ENCODE measurements at regions not wholly inside any gene's neighbourhood (a gene's known extent, or its start where the extent isn't known, plus 50 kb on each side); places are given as distances from the start of the nearest gene placed in this dataset.

DNA sequence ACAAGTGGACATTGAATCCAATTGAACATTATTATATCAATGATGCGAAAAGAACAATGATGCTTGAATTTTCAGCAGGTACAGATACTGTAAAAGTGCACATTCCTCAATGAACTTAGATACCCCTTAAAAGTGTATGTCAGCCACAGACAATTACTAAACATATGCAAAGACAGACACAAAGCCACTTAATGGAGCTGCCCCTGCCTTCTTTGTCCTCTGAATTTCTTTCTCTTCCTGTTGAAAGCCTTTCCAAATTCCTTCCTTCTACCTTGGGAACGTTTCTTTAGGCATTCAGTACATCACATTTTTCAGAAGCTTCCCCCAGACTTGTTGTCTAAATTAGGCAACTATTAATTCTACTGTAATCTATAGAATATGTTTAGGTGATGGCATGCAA lies 706.8 kb upstream of the MBL2 start:
- H3K4me3 ChIP-seq (ENCODE audit: low read depth, low read length), result no peak overlapping the region
- H3K27me3 ChIP-seq (replicated peaks; ENCODE audit: control insufficient read depth, insufficient read depth, low read length), result no peaks in the 10 kb centered on the region
- intact Hi-C loops (cut with micrococcal nuclease; ENCODE audit: unreplicated experiment), result no loop called here
- DNase-seq, result no peak
- no peaks in the 10 kb centered on the region for H3K36me3 Mint-ChIP-seq (ENCODE audit: insufficient read depth, unreplicated experiment)
- H3K36me3 ChIP-seq (ENCODE audit: control insufficient read depth, insufficient read depth, low read length), result no peaks in the 10 kb centered on the region
- no TSS peak for BruUV-seq (replicated peaks)
- ChIA-PET POLR2A (no interaction called here), CTCF (no interaction called here)
- H3K4me1 ChIP-seq, result peaks cover 8% of the 10 kb centered on the region
- H3K9me3 Mint-ChIP-seq (ENCODE audit: unreplicated experiment), result peaks cover 5% of the 10 kb centered on the region
- no peak overlapping the region for H3K27ac Mint-ChIP-seq (ENCODE audit: unreplicated experiment)
- H3K9me3 ChIP-seq, result peaks cover 1% of the 10 kb centered on the region
- no peaks in the 10 kb centered on the region for H3K27me3 Mint-ChIP-seq (ENCODE audit: insufficient read depth, unreplicated experiment)
- no peak overlapping the region for H3K4me3 Mint-ChIP-seq (ENCODE audit: unreplicated experiment)
- H3K4me1 Mint-ChIP-seq (ENCODE audit: low read depth, unreplicated experiment), result peaks cover 9% of the 10 kb centered on the region
- TF ChIP-seq CTCF (IDR thresholded peaks at IDR 0.05; ENCODE audit: insufficient read depth in 1 of 2, low read depth in 1 of 2, low read length in 1 of 2, severe bottlenecking in 1 of 2, unreplicated experiment in 1 of 2), result no peak

- POLR2A ChIA-PET, result no interaction called here
- H3K27ac Mint-ChIP-seq (ENCODE audit: unreplicated experiment), result no peak overlapping the region
- H3K36me3 Mint-ChIP-seq (ENCODE audit: insufficient read depth, unreplicated experiment), result no peaks in the 10 kb centered on the region
- H3K27me3 Mint-ChIP-seq (ENCODE audit: insufficient read depth, unreplicated experiment), result no peaks in the 10 kb centered on the region
- Histone ChIP-seq H3K36me3 (ENCODE audit: control insufficient read depth, insufficient read depth, low read length) (no peaks in the 10 kb centered on the region), H3K4me1 (peaks cover 8% of the 10 kb centered on the region), H3K27me3 (replicated peaks; ENCODE audit: control insufficient read depth, insufficient read depth, low read length) (no peaks in the 10 kb centered on the region), H3K9me3 (no peaks in the 10 kb centered on the region; the same call in 1 of the 2 replicates), H3K4me3 (ENCODE audit: low read depth, low read length) (no peak overlapping the region)
- CTCF ChIA-PET, result no interaction called here
- H3K4me3 Mint-ChIP-seq (ENCODE audit: unreplicated experiment), result no peak overlapping the region
- peaks cover 9% of the 10 kb centered on the region for H3K4me1 Mint-ChIP-seq (ENCODE audit: low read depth, unreplicated experiment)
- no TSS peak for BruUV-seq (replicated peaks)
- H3K9me3 Mint-ChIP-seq (ENCODE audit: unreplicated experiment), result no peaks in the 10 kb centered on the region
- intact Hi-C loops (cut with micrococcal nuclease; ENCODE audit: unreplicated experiment), result no loop called here
- peak in 1 of 2 experiments; percentile 19 for DNase-seq
- TF ChIP-seq CTCF (IDR thresholded peaks at IDR 0.05; ENCODE audit: insufficient read depth in 1 of 2, low read depth in 1 of 2, low read length in 1 of 2, severe bottlenecking in 1 of 2, unreplicated experiment in 1 of 2), result no peak
Observed at GRCh38 chr10:53477313-53477675, 704.7 kb upstream of the MBL2 start.

DNA sequence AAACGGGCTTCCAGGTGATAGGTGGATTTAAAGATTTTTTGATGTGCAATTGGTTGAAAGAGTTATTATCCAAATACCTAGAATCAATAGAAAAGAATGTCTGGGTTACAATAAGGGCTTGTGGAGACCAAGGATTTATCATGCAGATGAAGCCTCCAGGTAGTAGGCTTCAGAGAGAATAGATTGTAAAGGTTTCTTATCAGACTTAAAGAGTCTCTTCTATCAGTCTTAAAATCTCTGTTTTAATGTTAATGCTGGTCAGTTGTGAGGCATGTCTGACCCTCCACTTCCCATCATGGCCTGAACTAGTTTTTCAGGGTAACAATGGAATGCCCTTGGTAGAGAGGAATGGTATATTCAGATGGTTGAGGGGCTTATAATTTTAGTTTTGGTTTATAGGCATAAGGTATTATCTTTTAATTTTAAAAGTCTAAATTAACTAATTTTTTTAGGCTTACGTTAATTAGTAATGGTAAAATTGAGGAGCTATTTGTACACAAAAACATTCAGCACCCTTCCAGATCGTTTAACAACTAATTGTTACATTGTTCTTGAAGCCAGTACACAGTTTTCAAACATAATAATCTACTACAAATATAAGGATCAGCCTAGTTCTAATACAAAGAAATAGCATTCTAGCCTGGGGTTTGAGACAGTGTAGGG lies 704.2 kb upstream of the MBL2 start:
- CTCF ChIA-PET, result no interaction called here
- Histone ChIP-seq H3K4me3 (ENCODE audit: low read depth, low read length) (no peak overlapping the region), H3K9me3 (no peaks in the 10 kb centered on the region; the same call in 1 of the 2 replicates), H3K36me3 (ENCODE audit: control insufficient read depth, insufficient read depth, low read length) (no peaks in the 10 kb centered on the region), H3K4me1 (peaks cover 8% of the 10 kb centered on the region), H3K27me3 (replicated peaks; ENCODE audit: control insufficient read depth, insufficient read depth, low read length) (no peaks in the 10 kb centered on the region)
- no peaks in the 10 kb centered on the region for H3K36me3 Mint-ChIP-seq (ENCODE audit: insufficient read depth, unreplicated experiment)
- no peaks in the 10 kb centered on the region for H3K9me3 Mint-ChIP-seq (ENCODE audit: unreplicated experiment)
- no TSS peak for BruUV-seq (replicated peaks)
- H3K27me3 Mint-ChIP-seq (ENCODE audit: insufficient read depth, unreplicated experiment), result no peaks in the 10 kb centered on the region
- intact Hi-C loops (cut with micrococcal nuclease; ENCODE audit: unreplicated experiment), result no loop called here
- peaks cover 9% of the 10 kb centered on the region for H3K4me1 Mint-ChIP-seq (ENCODE audit: low read depth, unreplicated experiment)
- no peak for TF ChIP-seq CTCF (IDR thresholded peaks at IDR 0.05; ENCODE audit: insufficient read depth in 1 of 2, low read depth in 1 of 2, low read length in 1 of 2, severe bottlenecking in 1 of 2, unreplicated experiment in 1 of 2)
- no peak for DNase-seq
- POLR2A ChIA-PET, result no interaction called here
- H3K4me3 Mint-ChIP-seq (ENCODE audit: unreplicated experiment), result no peak overlapping the region
- H3K27ac Mint-ChIP-seq (ENCODE audit: unreplicated experiment), result no peak overlapping the region
